H9 (cell line): ENCODE measurements at regions not wholly inside any gene's neighbourhood (a gene's known extent, or its start where the extent isn't known, plus 50 kb on each side); places are given as distances from the start of the nearest gene placed in this dataset.

Experiments used
- DNase-seq: peaks from one replicate; pipeline ENCODE4 v3.0.0-alpha.2; 2017
- H2AFZ ChIP-seq: one replicate; pipeline ENCODE4 v1.6.1; 2013; ENCODE audit warnings: mild to moderate bottlenecking, low read length, control low read depth, moderate library complexity
- H2AK5ac ChIP-seq: 2 replicates; pipeline ENCODE4 v1.6.1; 2013; ENCODE audit warnings: low read length, control low read depth, mixed read lengths; ENCODE audit not compliant: insufficient read length
- H2BK120ac ChIP-seq: one replicate; pipeline ENCODE4 v1.6.1; 2013; ENCODE audit warnings: low read depth, mild to moderate bottlenecking, low read length, control low read depth, inconsistent platforms; ENCODE audit not compliant: poor library complexity, severe bottlenecking
- H2BK12ac ChIP-seq: 2 replicates; pipeline ENCODE4 v1.6.1; 2013; ENCODE audit warnings: low read length, control low read depth, mixed read lengths, low read depth; ENCODE audit not compliant: insufficient read length
- H2BK15ac ChIP-seq: 2 replicates; pipeline ENCODE4 v1.6.1; 2013; ENCODE audit warnings: low read depth, low read length, control low read depth
- H2BK20ac ChIP-seq: one replicate; pipeline ENCODE4 v1.6.1; 2013; ENCODE audit warnings: low read depth, mild to moderate bottlenecking, low read length, control low read depth, inconsistent platforms; ENCODE audit not compliant: poor library complexity, severe bottlenecking
- H2BK5ac ChIP-seq: 2 replicates; pipeline ENCODE4 v1.6.1; 2013; ENCODE audit warnings: low read length, control low read depth, mixed read lengths; ENCODE audit not compliant: insufficient read length
- H3K14ac ChIP-seq: 2 replicates; pipeline ENCODE4 v1.6.1; 2013; ENCODE audit warnings: low read length, control low read depth; ENCODE audit not compliant: insufficient read depth
- H3K18ac ChIP-seq: 2 replicates; pipeline ENCODE4 v1.6.1; 2013; ENCODE audit warnings: low read depth, mild to moderate bottlenecking, mixed read lengths, low read length, control low read depth; ENCODE audit not compliant: insufficient read length
- H3K23ac ChIP-seq: 2 replicates; pipeline ENCODE4 v1.6.1; 2013; ENCODE audit warnings: low read length, control low read depth, mixed read lengths, low read depth; ENCODE audit not compliant: insufficient read length
- H3K23me2 ChIP-seq: 2 replicates; pipeline ENCODE4 v1.6.1; 2013; ENCODE audit warnings: low read depth, mild to moderate bottlenecking, mixed read lengths, low read length, control low read depth; ENCODE audit not compliant: insufficient read length, poor library complexity, severe bottlenecking
- H3K27ac ChIP-seq: 2 replicates; pipeline ENCODE4 v1.5.1; 2013; ENCODE audit warnings: low read length, control low read depth, mixed read lengths, low read depth; ENCODE audit not compliant: insufficient read length
- H3K27me3 ChIP-seq: 2 replicates; pipeline ENCODE4 v1.6.1; 2013; ENCODE audit warnings: low read length, control low read depth, inconsistent platforms; ENCODE audit not compliant: insufficient read depth
- H3K4ac ChIP-seq: 2 replicates; pipeline ENCODE4 v1.6.1; 2013; ENCODE audit warnings: low read depth, mild to moderate bottlenecking, control low read depth, inconsistent platforms, low read length, moderate library complexity
- H3K4me1 ChIP-seq: 2 replicates; pipeline ENCODE4 v1.6.1; 2013; ENCODE audit warnings: low read length, control low read depth, inconsistent platforms; ENCODE audit not compliant: insufficient read depth
- H3K4me2 ChIP-seq: 2 replicates; pipeline ENCODE4 v1.6.1; 2013; ENCODE audit warnings: low read length, control low read depth, mixed read lengths; ENCODE audit not compliant: insufficient read length, insufficient read depth
- H3K56ac ChIP-seq: 2 replicates; pipeline ENCODE4 v1.6.1; 2013; ENCODE audit warnings: low read depth, mild to moderate bottlenecking, mixed read lengths, low read length, control low read depth; ENCODE audit not compliant: insufficient read length
- H3K79me1 ChIP-seq: 2 replicates; pipeline ENCODE4 v1.6.1; 2013; ENCODE audit warnings: low read depth, mild to moderate bottlenecking, moderate library complexity, low read length, control low read depth, inconsistent platforms; ENCODE audit not compliant: insufficient read depth, poor library complexity, severe bottlenecking
- H3K79me2 ChIP-seq: 2 replicates; pipeline ENCODE4 v1.6.1; 2013; ENCODE audit warnings: low read length, control low read depth, inconsistent platforms; ENCODE audit not compliant: insufficient read depth
- H3K9ac ChIP-seq: 2 replicates; pipeline ENCODE4 v1.6.1; 2013; ENCODE audit warnings: low read length, control low read depth, mixed read lengths; ENCODE audit not compliant: insufficient read length; ENCODE audit errors: extremely low read depth
- H3K9me3 ChIP-seq: one replicate; pipeline ENCODE4 v1.6.1; 2013; ENCODE audit warnings: low read depth, low read length, inconsistent platforms; ENCODE audit not compliant: control insufficient read depth
- H3T11ph ChIP-seq: one replicate; pipeline ENCODE4 v1.6.1; 2013; ENCODE audit warnings: mild to moderate bottlenecking, low read length, control low read depth, inconsistent platforms
- H4K20me1 ChIP-seq: one replicate; pipeline ENCODE4 v1.6.1; 2013; ENCODE audit not compliant: control insufficient read depth, insufficient read length, insufficient read depth
- H4K5ac ChIP-seq: 2 replicates; pipeline ENCODE4 v1.6.1; 2013; ENCODE audit warnings: low read depth, mild to moderate bottlenecking, mixed read lengths, low read length, control low read depth; ENCODE audit not compliant: insufficient read length
- H4K8ac ChIP-seq: replicated peaks from 2 replicates; pipeline ENCODE4 v1.6.1; 2013; ENCODE audit warnings: low read length, control low read depth, mixed read lengths, low read depth; ENCODE audit not compliant: insufficient read length
- H4K91ac ChIP-seq: 2 replicates; pipeline ENCODE4 v1.6.1; 2013; ENCODE audit warnings: low read depth, mild to moderate bottlenecking, moderate library complexity, mixed read lengths, low read length, control low read depth; ENCODE audit not compliant: insufficient read length
- H3K27ac Mint-ChIP-seq, 3 experiments: 2 replicates in 2 of 3; 3 replicates in 1 of 3; pipeline ENCODE4 v1.8.0; 2020 to 2021; ENCODE audit warnings: mixed read lengths in 3 of 3, mild to moderate bottlenecking in 1 of 3, moderate library complexity in 1 of 3
- H3K27me3 Mint-ChIP-seq: 2 replicates; pipeline ENCODE4 v1.8.0; 2021; ENCODE audit warnings: low read depth, mild to moderate bottlenecking, moderate library complexity, mixed read lengths
- H3K36me3 Mint-ChIP-seq, 3 experiments: 2 replicates in 2 of 3; 3 replicates in 1 of 3; pipeline ENCODE4 v1.8.0; 2020 to 2021; ENCODE audit warnings: low read depth in 3 of 3, mixed read lengths in 3 of 3; ENCODE audit not compliant: insufficient read depth in 1 of 3
- H3K4me1 Mint-ChIP-seq, 2 experiments: 2 replicates each; pipeline ENCODE4 v1.8.0; 2020; ENCODE audit warnings: mixed read lengths in 2 of 2
- H3K4me3 Mint-ChIP-seq, 2 experiments: 2 replicates in 1 of 2; 3 replicates in 1 of 2; pipeline ENCODE4 v1.8.0; 2020 to 2021; ENCODE audit warnings: mild to moderate bottlenecking in 2 of 2, mixed read lengths in 2 of 2, moderate library complexity in 1 of 2
- H3K9me3 Mint-ChIP-seq, 2 experiments: 2 replicates in 1 of 2; 3 replicates in 1 of 2; pipeline ENCODE4 v1.8.0; 2020; ENCODE audit warnings: mild to moderate bottlenecking in 2 of 2, mixed read lengths in 2 of 2, moderate library complexity in 1 of 2
- CTCF ChIP-seq: fragments of 200-600 bp; sonication (generic); conservative IDR thresholded peaks from 3 replicates; pipeline ENCODE4 v1.8.0; 2021; ENCODE audit warnings: antibody characterized with exemption, mild to moderate bottlenecking
- whole genome bisulfite sequencing: extraction: QIAGEN DNeasy Blood & Tissue Kit; methylation state at CpG from one replicate; pipeline ENCODE4 v1.1.7; 2013; ENCODE audit warnings: missing lambda C conversion rate, low lambda C conversion rate, mixed read lengths; ENCODE audit not compliant: insufficient read length; ENCODE audit errors: extremely low coverage; 5-methylcytosine and 5-hydroxymethylcytosine counted together

- H3K9me3 ChIP-seq, result no peaks in the 10 kb centered on the region
- H3K4ac ChIP-seq, result no peak overlapping the region
- H2BK20ac ChIP-seq, result no peak overlapping the region
- Mint-ChIP-seq H3K4me3 (no peak overlapping the region), H3K4me1 (no peaks in the 10 kb centered on the region), H3K27me3 (no peaks in the 10 kb centered on the region), H3K9me3 (peaks cover 2 to 15% of the 10 kb centered on the region in 2 experiments; a peak in 2 of 5 replicates), H3K36me3 (peaks cover 0 to 8% (median 0%) of the 10 kb centered on the region in 3 experiments; a peak in 1 of 7 replicates), H3K27ac (no peak overlapping the region)
- H4K91ac ChIP-seq, result no peak overlapping the region
- H3K56ac ChIP-seq, result no peak overlapping the region
- H2AFZ ChIP-seq, result no peak overlapping the region
- H3K9ac ChIP-seq, result no peak overlapping the region
- H2BK5ac ChIP-seq, result no peak overlapping the region
- no peaks in the 10 kb centered on the region for H3K23me2 ChIP-seq
- no peak overlapping the region for H3K4me2 ChIP-seq
- no peak overlapping the region for H3K27ac ChIP-seq
- no peaks in the 10 kb centered on the region for H3K27me3 ChIP-seq
- no peak overlapping the region for H3K23ac ChIP-seq
- no peak for DNase-seq
- no peak overlapping the region for H2BK12ac ChIP-seq
- WGBS, result no CpG with 5 or more reads among the region's 3 CpGs
- no peak overlapping the region for H2AK5ac ChIP-seq
- no peaks in the 10 kb centered on the region for H3K79me1 ChIP-seq
- no peak overlapping the region for H3T11ph ChIP-seq
- no peaks in the 10 kb centered on the region for H3K4me1 ChIP-seq
- H3K79me2 ChIP-seq, result no peaks in the 10 kb centered on the region
- H4K20me1 ChIP-seq, result no peaks in the 10 kb centered on the region
- no peak overlapping the region for H3K18ac ChIP-seq
- H3K14ac ChIP-seq, result no peak overlapping the region
- no peak overlapping the region for H4K8ac ChIP-seq
- H2BK15ac ChIP-seq, result no peak overlapping the region
- no peak overlapping the region for H2BK120ac ChIP-seq
- TF ChIP-seq CTCF, result no peak
- H4K5ac ChIP-seq, result no peak overlapping the region
Measured at GRCh38 chr17:71208111-71208704, 912.6 kb upstream of the SOX9 start.
